ENCODE measurements at regions not wholly inside any gene's neighbourhood (a gene's known extent, or its start where the extent isn't known, plus 50 kb on each side); places are given as distances from the start of the nearest gene placed in this dataset.

DNA sequence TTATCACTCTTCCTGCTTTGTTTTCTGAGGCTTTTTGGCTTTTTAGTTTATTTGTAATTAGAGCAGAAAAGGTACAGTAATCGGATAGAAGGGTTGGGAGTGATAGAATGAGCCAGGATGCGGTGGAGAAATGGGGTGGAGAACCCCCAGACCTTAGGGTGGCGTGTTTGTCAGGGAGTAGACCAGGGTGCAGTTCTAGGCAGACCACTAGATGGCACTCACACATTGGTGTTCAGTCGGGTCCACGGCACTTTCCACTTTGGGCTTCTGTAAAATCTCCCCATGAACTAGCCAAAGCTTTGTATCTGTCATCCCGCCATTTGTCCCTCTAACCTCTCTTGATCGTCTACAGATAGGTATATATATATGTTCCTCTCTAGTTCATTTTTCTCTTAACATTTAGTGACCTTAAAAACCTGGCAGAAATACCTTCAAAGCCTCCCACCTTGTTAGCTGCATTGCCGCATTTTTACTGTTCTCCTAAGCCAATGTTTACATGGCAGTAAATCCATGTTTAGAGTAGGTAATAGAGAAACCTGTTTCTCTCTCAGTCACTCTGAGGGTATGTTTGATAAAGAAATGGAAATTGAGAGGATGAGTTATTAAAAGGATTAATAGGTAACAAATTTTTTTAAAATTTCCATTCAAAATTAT, 154.9 kb downstream of the TM9SF2 start:
- Histone ChIP-seq H3K4me1 (peaks cover 7% of the 10 kb centered on the region), H3K27ac (no peak overlapping the region), H3K9me3 (no peaks in the 10 kb centered on the region), H3K4me3 (no peak overlapping the region), H3K27me3 (no peaks in the 10 kb centered on the region), H3K36me3 (replicated peaks in 1 of 2; ENCODE audit: insufficient read depth in 1 of 2, low read depth in 2 of 2) (no peaks in the 10 kb centered on the region)
- intact Hi-C loops (cut with DNase I) = no loop called here
- DNase-seq (peak; percentile 80 to 88 (median 81)), ATAC-seq (peak; percentile 84)
- TF ChIP-seq, protein P1, sequence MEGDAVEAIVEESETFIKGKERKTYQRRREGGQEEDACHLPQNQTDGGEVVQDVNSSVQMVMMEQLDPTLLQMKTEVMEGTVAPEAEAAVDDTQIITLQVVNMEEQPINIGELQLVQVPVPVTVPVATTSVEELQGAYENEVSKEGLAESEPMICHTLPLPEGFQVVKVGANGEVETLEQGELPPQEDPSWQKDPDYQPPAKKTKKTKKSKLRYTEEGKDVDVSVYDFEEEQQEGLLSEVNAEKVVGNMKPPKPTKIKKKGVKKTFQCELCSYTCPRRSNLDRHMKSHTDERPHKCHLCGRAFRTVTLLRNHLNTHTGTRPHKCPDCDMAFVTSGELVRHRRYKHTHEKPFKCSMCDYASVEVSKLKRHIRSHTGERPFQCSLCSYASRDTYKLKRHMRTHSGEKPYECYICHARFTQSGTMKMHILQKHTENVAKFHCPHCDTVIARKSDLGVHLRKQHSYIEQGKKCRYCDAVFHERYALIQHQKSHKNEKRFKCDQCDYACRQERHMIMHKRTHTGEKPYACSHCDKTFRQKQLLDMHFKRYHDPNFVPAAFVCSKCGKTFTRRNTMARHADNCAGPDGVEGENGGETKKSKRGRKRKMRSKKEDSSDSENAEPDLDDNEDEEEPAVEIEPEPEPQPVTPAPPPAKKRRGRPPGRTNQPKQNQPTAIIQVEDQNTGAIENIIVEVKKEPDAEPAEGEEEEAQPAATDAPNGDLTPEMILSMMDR (IDR thresholded peaks at IDR 0.05) = peak; percentile 67 to 89 (median 85)
- no peak for TF ChIP-seq POLR2A (IDR thresholded peaks at IDR 0.05)
- WGBS, 2 donors = 6 to 8% methylated on average over 8 of the region's 8 CpGs

DNA sequence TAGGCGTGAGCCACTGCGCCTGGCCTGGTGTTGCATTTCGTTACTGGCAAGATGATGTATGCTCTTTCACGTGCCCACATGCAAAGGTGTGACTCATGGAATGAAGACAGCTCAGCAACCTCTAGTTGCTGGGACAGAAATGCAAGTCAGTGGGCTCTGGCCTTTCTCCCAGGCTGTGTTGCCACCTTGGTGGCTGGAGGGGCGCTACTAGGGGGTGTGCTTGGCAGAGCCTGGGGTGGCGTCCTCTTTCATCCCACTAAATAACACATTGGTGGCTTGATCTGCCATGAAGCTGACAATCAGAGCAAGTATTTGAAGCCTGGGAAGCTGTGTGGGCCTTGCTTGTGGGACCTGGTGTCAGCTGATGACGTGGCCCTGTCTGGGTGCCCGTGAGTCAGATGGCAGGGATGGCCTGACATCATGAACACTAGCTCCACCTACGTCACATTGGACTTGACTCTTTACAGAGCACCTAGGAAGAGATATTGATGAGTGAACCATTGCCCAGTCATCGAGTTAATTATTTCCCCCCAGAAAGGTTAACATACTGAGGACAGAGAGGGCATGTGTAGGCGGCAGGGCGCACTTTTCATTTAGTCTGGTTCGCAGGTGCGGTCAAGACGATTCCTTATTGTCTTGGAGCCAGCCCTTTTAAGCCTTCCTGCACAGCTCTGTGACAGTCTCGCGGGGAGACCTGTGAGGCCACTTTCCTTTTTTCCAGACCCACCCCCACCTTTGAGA, 154.2 kb downstream of the TM9SF2 start:
- DNase-seq (peak in 1 of 4 donors; percentile 6), ATAC-seq (no peak)
- peaks cover 7% of the 10 kb centered on the region for H3K4me1 ChIP-seq
- no peak overlapping the region for H3K27ac ChIP-seq
- intact Hi-C loops (cut with DNase I) = no loop called here
- H3K9me3 ChIP-seq = no peaks in the 10 kb centered on the region
- TF ChIP-seq, protein P1 (IDR thresholded peaks at IDR 0.05) = no peak
- no peak for TF ChIP-seq POLR2A (IDR thresholded peaks at IDR 0.05)
- H3K27me3 ChIP-seq = no peaks in the 10 kb centered on the region
- no peak overlapping the region for H3K4me3 ChIP-seq
- H3K36me3 ChIP-seq (replicated peaks in 1 of 2; ENCODE audit: insufficient read depth in 1 of 2, low read depth in 2 of 2) = no peaks in the 10 kb centered on the region
- WGBS, 2 donors = 57 to 62% methylated on average over 12 to 17 of the region's 17 CpGs

DNA sequence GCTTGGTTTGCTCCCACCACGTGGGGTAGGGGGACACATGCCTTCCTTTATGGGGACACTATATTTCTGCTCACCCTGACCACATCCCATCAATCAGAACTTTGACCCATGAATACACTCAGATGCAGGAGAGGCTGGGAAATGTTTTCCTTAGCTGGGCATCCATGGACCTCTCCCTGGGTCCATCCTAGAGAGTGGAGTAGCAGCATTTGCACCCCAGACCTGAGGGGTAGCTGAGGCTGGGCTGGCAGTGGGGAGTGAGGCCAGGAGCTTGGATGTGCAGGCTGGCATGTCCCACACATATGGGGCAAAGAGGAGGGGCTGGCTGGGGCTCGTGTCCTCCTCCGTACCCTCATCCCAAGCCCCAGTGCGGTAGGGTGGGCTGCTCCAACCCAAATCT, 152.8 kb downstream of the TM9SF2 start:
- H3K4me3 ChIP-seq = no peak overlapping the region
- ATAC-seq = no peak
- intact Hi-C loops (cut with DNase I) = no loop called here
- H3K4me1 ChIP-seq = peaks cover 7% of the 10 kb centered on the region
- TF ChIP-seq POLR2A (IDR thresholded peaks at IDR 0.05) = no peak
- TF ChIP-seq, protein P1 (IDR thresholded peaks at IDR 0.05) = no peak
- no peak for DNase-seq
- no peaks in the 10 kb centered on the region for H3K36me3 ChIP-seq (replicated peaks in 1 of 2; ENCODE audit: insufficient read depth in 1 of 2, low read depth in 2 of 2)
- no peak overlapping the region for H3K27ac ChIP-seq
- H3K9me3 ChIP-seq = no peaks in the 10 kb centered on the region
- WGBS, 2 donors = 71 to 80% methylated on average over 4 of the region's 4 CpGs
- no peaks in the 10 kb centered on the region for H3K27me3 ChIP-seq

DNA sequence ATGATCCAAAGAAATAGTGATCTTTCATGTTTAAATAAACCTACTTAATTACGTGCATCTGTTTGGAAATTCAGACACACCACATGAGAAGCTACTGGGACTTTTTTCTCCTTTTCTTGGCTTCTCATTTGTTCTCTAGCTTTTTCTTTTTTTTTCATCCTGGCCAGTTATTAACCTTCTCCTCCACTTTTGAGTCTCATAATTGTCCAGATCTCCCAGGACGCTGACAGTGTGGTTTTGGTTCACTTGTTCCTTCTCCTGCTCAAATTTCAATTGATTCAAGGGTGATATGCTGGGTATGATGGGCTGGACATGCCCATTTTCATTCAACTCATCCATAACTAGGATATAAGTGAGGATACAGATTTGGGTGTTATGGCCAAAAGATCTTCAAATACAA, 152.3 kb downstream of the TM9SF2 start:
- no peak overlapping the region for H3K4me3 ChIP-seq
- 66 to 82% methylated on average over 2 of the region's 2 CpGs for WGBS, 2 donors
- DNase-seq (no peak), ATAC-seq (no peak)
- H3K4me1 ChIP-seq = peaks cover 7% of the 10 kb centered on the region
- no peaks in the 10 kb centered on the region for H3K27me3 ChIP-seq
- intact Hi-C loops (cut with DNase I) = no loop called here
- TF ChIP-seq, protein P1 (IDR thresholded peaks at IDR 0.05) = no peak
- TF ChIP-seq POLR2A (IDR thresholded peaks at IDR 0.05) = no peak
- no peaks in the 10 kb centered on the region for H3K9me3 ChIP-seq
- no peaks in the 10 kb centered on the region for H3K36me3 ChIP-seq (replicated peaks in 1 of 2; ENCODE audit: insufficient read depth in 1 of 2, low read depth in 2 of 2)
- no peak overlapping the region for H3K27ac ChIP-seq
